Endothelial cell (in vitro differentiated cells): ENCODE measurements at regions not wholly inside any gene's neighbourhood (a gene's known extent, or its start where the extent isn't known, plus 50 kb on each side); places are given as distances from the start of the nearest gene placed in this dataset.

ENCODE experiments used
- DNase-seq: peaks from one replicate; pipeline ENCODE4 v3.0.0; 2021; ENCODE audit warnings: low spot score
- H3K27ac Mint-ChIP-seq: one replicate; pipeline ENCODE4 v1.8.0; 2021; ENCODE audit warnings: mixed read lengths, inconsistent platforms; ENCODE audit not compliant: unreplicated experiment
- H3K27me3 Mint-ChIP-seq: one replicate; pipeline ENCODE4 v1.8.0; 2021; ENCODE audit warnings: mild to moderate bottlenecking, moderate library complexity, mixed read lengths, inconsistent platforms; ENCODE audit not compliant: unreplicated experiment
- H3K36me3 Mint-ChIP-seq: one replicate; pipeline ENCODE4 v1.8.0; 2021; ENCODE audit warnings: mild to moderate bottlenecking, low read depth, mixed read lengths, inconsistent platforms; ENCODE audit not compliant: unreplicated experiment
- H3K4me1 Mint-ChIP-seq: one replicate; pipeline ENCODE4 v1.8.0; 2021; ENCODE audit warnings: mild to moderate bottlenecking, mixed read lengths, inconsistent platforms; ENCODE audit not compliant: unreplicated experiment
- H3K4me3 Mint-ChIP-seq: one replicate; pipeline ENCODE4 v1.8.0; 2021; ENCODE audit warnings: mild to moderate bottlenecking, mixed read lengths, inconsistent platforms; ENCODE audit not compliant: unreplicated experiment
- H3K9me3 Mint-ChIP-seq: one replicate; pipeline ENCODE4 v1.8.0; 2021; ENCODE audit warnings: mixed read lengths, inconsistent platforms; ENCODE audit not compliant: unreplicated experiment
- CTCF ChIP-seq: fragments of 200-600 bp; sonication (generic); IDR thresholded peaks from one replicate; pipeline ENCODE4 v1.5.0; 2021; ENCODE audit warnings: antibody characterized with exemption; ENCODE audit not compliant: unreplicated experiment

GRCh38 chr2:236818281-236819045 is 248.8 kb downstream of the ACKR3 start:
- no peaks in the 10 kb centered on the region for H3K36me3 Mint-ChIP-seq
- H3K27ac Mint-ChIP-seq = no peak overlapping the region
- no peaks in the 10 kb centered on the region for H3K4me1 Mint-ChIP-seq
- H3K9me3 Mint-ChIP-seq = no peaks in the 10 kb centered on the region
- no peak for TF ChIP-seq CTCF
- peaks cover 3% of the 10 kb centered on the region for H3K27me3 Mint-ChIP-seq
- H3K4me3 Mint-ChIP-seq = no peak overlapping the region
- DNase-seq = no peak

GRCh38 chr2:236819275-236820002 is 249.8 kb downstream of the ACKR3 start:
- Mint-ChIP-seq H3K36me3 (no peaks in the 10 kb centered on the region), H3K9me3 (no peaks in the 10 kb centered on the region), H3K27ac (no peak overlapping the region), H3K4me3 (no peak overlapping the region), H3K27me3 (peaks cover 3% of the 10 kb centered on the region), H3K4me1 (peaks cover 3% of the 10 kb centered on the region)
- no peak for TF ChIP-seq CTCF
- DNase-seq = no peak

GRCh38 chr2:236820763-236821344 is 251.2 kb downstream of the ACKR3 start:
- H3K27me3 Mint-ChIP-seq = peaks cover 2% of the 10 kb centered on the region
- H3K27ac Mint-ChIP-seq = no peak overlapping the region
- no peak for DNase-seq
- H3K4me1 Mint-ChIP-seq = peaks cover 3% of the 10 kb centered on the region
- no peak overlapping the region for H3K4me3 Mint-ChIP-seq
- no peaks in the 10 kb centered on the region for H3K36me3 Mint-ChIP-seq
- TF ChIP-seq CTCF = no peak
- no peaks in the 10 kb centered on the region for H3K9me3 Mint-ChIP-seq

- no peaks in the 10 kb centered on the region for H3K36me3 Mint-ChIP-seq
- H3K4me1 Mint-ChIP-seq = peaks cover 7% of the 10 kb centered on the region
- H3K4me3 Mint-ChIP-seq = no peak overlapping the region
- H3K27me3 Mint-ChIP-seq = no peaks in the 10 kb centered on the region
- no peak for TF ChIP-seq CTCF
- no peaks in the 10 kb centered on the region for H3K9me3 Mint-ChIP-seq
- no peak for DNase-seq
- no peak overlapping the region for H3K27ac Mint-ChIP-seq
These were observed 253.5 kb downstream of the ACKR3 start for GRCh38 chr2:236823041-236823629.
